Retina (tissue), 1 donor: ENCODE measurements at regions not wholly inside any gene's neighbourhood (a gene's known extent, or its start where the extent isn't known, plus 50 kb on each side); places are given as distances from the start of the nearest gene placed in this dataset.

ENCODE experiments used
- DNase-seq: peaks from one replicate; pipeline ENCODE4 v3.0.0-alpha.2; 2016

GRCh38 chr9:134967547-134967930, 49.8 kb upstream of the FCN1 start:
- no peak for DNase-seq

- DNase-seq, result no peak
These were observed 50.5 kb upstream of the FCN1 start for GRCh38 chr9:134968011-134968822.

- no peak for DNase-seq
These were observed 51.0 kb upstream of the FCN1 start for GRCh38 chr9:134968823-134969090.

- DNase-seq, result no peak
These were observed 51.7 kb upstream of the FCN1 start for GRCh38 chr9:134969156-134970045.

GRCh38 chr9:134970198-134970597, 52.5 kb upstream of the FCN1 start:
- DNase-seq, result no peak

GRCh38 chr9:134970719-134971118, 53.0 kb upstream of the FCN1 start:
- no peak for DNase-seq

- no peak for DNase-seq
These were observed 53.5 kb upstream of the FCN1 start for GRCh38 chr9:134971196-134971595.

GRCh38 chr9:134971696-134972095, 54.0 kb upstream of the FCN1 start:
- DNase-seq, result no peak

GRCh38 chr9:134972140-134972539, 54.4 kb upstream of the FCN1 start:
- DNase-seq, result no peak

GRCh38 chr9:134975253-134975652, 57.5 kb upstream of the FCN1 start:
- no peak for DNase-seq

GRCh38 chr9:134976403-134976802, 58.7 kb upstream of the FCN1 start:
- no peak for DNase-seq

- DNase-seq, result no peak
These were observed 60.6 kb upstream of the FCN1 start for GRCh38 chr9:134978272-134978671.

GRCh38 chr9:134980516-134980915, 62.8 kb upstream of the FCN1 start:
- DNase-seq, result no peak

GRCh38 chr9:134980991-134981390, 63.3 kb upstream of the FCN1 start:
- DNase-seq, result no peak

GRCh38 chr9:134981829-134982228, 64.1 kb upstream of the FCN1 start:
- DNase-seq, result no peak

- DNase-seq, result no peak
These were observed 64.6 kb upstream of the FCN1 start for GRCh38 chr9:134982311-134982710.

- DNase-seq, result peak; percentile 49
These were observed 65.4 kb upstream of the FCN1 start for GRCh38 chr9:134983074-134983473.

GRCh38 chr9:134983506-134984371, 66.0 kb upstream of the FCN1 start:
- no peak for DNase-seq

- peak; percentile 1 for DNase-seq
These were observed 66.9 kb upstream of the FCN1 start for GRCh38 chr9:134984372-134985265.

GRCh38 chr9:134985451-134985850, 67.7 kb upstream of the FCN1 start:
- no peak for DNase-seq

GRCh38 chr9:134986957-134987356, 69.2 kb upstream of the FCN1 start:
- no peak for DNase-seq

- no peak for DNase-seq
These were observed 69.7 kb upstream of the FCN1 start for GRCh38 chr9:134987376-134987775.
